NT2/D1 (cell line): ENCODE measurements at regions not wholly inside any gene's neighbourhood (a gene's known extent, or its start where the extent isn't known, plus 50 kb on each side); places are given as distances from the start of the nearest gene placed in this dataset.

Experiments
- DNase-seq: peaks from one replicate; pipeline ENCODE4 v3.0.0-alpha.2; 2011; ENCODE audit warnings: low read depth, low spot score
- H3K27me3 ChIP-seq: 2 replicates; pipeline ENCODE4 v1.6.0; 2011; ENCODE audit warnings: mild to moderate bottlenecking; ENCODE audit not compliant: insufficient read length, insufficient read depth
- H3K36me3 ChIP-seq: 2 replicates; pipeline ENCODE4 v1.6.1; 2011; ENCODE audit warnings: mild to moderate bottlenecking, low read length, mixed read lengths; ENCODE audit not compliant: insufficient read depth, insufficient read length
- H3K4me1 ChIP-seq: 2 replicates; pipeline ENCODE4 v1.5.1; 2011; ENCODE audit not compliant: insufficient read depth, insufficient read length
- H3K4me3 ChIP-seq: 2 replicates; pipeline ENCODE4 v1.5.1; 2011; ENCODE audit warnings: low read depth; ENCODE audit not compliant: insufficient read length
- H3K9ac ChIP-seq: 2 replicates; pipeline ENCODE4 v1.6.0; 2011; ENCODE audit warnings: low read depth; ENCODE audit not compliant: insufficient read length
- H3K9me3 ChIP-seq: 2 replicates; pipeline ENCODE4 v1.5.1; 2011; ENCODE audit warnings: mild to moderate bottlenecking, low read length; ENCODE audit not compliant: insufficient read depth
- SUZ12 ChIP-seq: IDR thresholded peaks from 2 replicates; pipeline ENCODE4 v1.6.1; 2011; ENCODE audit not compliant: insufficient read length, insufficient read depth; ENCODE audit errors: extremely low read depth
- YY1 ChIP-seq: IDR thresholded peaks from 2 replicates; pipeline ENCODE4 v1.6.1; 2011; ENCODE audit not compliant: insufficient read length, insufficient read depth
- ZNF274 ChIP-seq: IDR thresholded peaks from 2 replicates; pipeline ENCODE4 v1.6.1; 2011; ENCODE audit warnings: mild to moderate bottlenecking, low read depth, low read length

- Histone ChIP-seq H3K27me3 (no peaks in the 10 kb centered on the region), H3K4me3 (no peak overlapping the region), H3K36me3 (no peaks in the 10 kb centered on the region), H3K4me1 (peaks cover 4% of the 10 kb centered on the region), H3K9me3 (no peaks in the 10 kb centered on the region), H3K9ac (no peak overlapping the region)
- no peak for DNase-seq
- TF ChIP-seq YY1 (no peak), SUZ12 (no peak), ZNF274 (no peak)
These were observed 215.3 kb upstream of the CSF3R start for GRCh38 chr1:36697836-36698605.

- Histone ChIP-seq H3K4me1 (peaks cover 4% of the 10 kb centered on the region), H3K9me3 (no peaks in the 10 kb centered on the region), H3K27me3 (peaks cover 6% of the 10 kb centered on the region), H3K36me3 (no peaks in the 10 kb centered on the region), H3K9ac (no peak overlapping the region), H3K4me3 (no peak overlapping the region)
- no peak for TF ChIP-seq ZNF274
- TF ChIP-seq SUZ12 = no peak
- TF ChIP-seq YY1 = no peak
- no peak for DNase-seq
These were observed 213.7 kb upstream of the CSF3R start for GRCh38 chr1:36696261-36696940.

- Histone ChIP-seq H3K9ac (no peak overlapping the region), H3K4me1 (no peaks in the 10 kb centered on the region), H3K27me3 (peaks cover 10% of the 10 kb centered on the region), H3K36me3 (no peaks in the 10 kb centered on the region), H3K4me3 (no peak overlapping the region), H3K9me3 (no peaks in the 10 kb centered on the region)
- no peak for DNase-seq
- no peak for TF ChIP-seq SUZ12
- no peak for TF ChIP-seq YY1
- no peak for TF ChIP-seq ZNF274
These were observed 210.9 kb upstream of the CSF3R start for GRCh38 chr1:36693603-36694002.

GRCh38 chr1:36693161-36693525 lies 210.4 kb upstream of the CSF3R start:
- Histone ChIP-seq H3K36me3 (no peaks in the 10 kb centered on the region), H3K4me3 (no peak overlapping the region), H3K9me3 (no peaks in the 10 kb centered on the region), H3K9ac (no peak overlapping the region), H3K27me3 (peaks cover 10% of the 10 kb centered on the region), H3K4me1 (no peaks in the 10 kb centered on the region)
- no peak for TF ChIP-seq ZNF274
- no peak for DNase-seq

- Histone ChIP-seq H3K36me3 (no peaks in the 10 kb centered on the region), H3K27me3 (peaks cover 10% of the 10 kb centered on the region), H3K4me3 (no peak overlapping the region), H3K4me1 (no peaks in the 10 kb centered on the region), H3K9ac (no peak overlapping the region), H3K9me3 (no peaks in the 10 kb centered on the region)
- DNase-seq = no peak
- TF ChIP-seq YY1 = no peak
- no peak for TF ChIP-seq SUZ12
- no peak for TF ChIP-seq ZNF274
These were observed 209.9 kb upstream of the CSF3R start for GRCh38 chr1:36692465-36693160.

- H3K9me3 ChIP-seq = no peaks in the 10 kb centered on the region
- DNase-seq = no peak
- H3K4me1 ChIP-seq = no peaks in the 10 kb centered on the region
- no peak overlapping the region for H3K4me3 ChIP-seq
- H3K27me3 ChIP-seq = peaks cover 10% of the 10 kb centered on the region
- H3K36me3 ChIP-seq = no peaks in the 10 kb centered on the region
- no peak overlapping the region for H3K9ac ChIP-seq
- no peak for TF ChIP-seq YY1
- no peak for TF ChIP-seq ZNF274
- TF ChIP-seq SUZ12 = no peak
These were observed 208.7 kb upstream of the CSF3R start for GRCh38 chr1:36691374-36691773.

- Histone ChIP-seq H3K4me3 (no peak overlapping the region), H3K27me3 (peaks cover 10% of the 10 kb centered on the region), H3K9ac (no peak overlapping the region), H3K9me3 (no peaks in the 10 kb centered on the region), H3K4me1 (no peaks in the 10 kb centered on the region), H3K36me3 (no peaks in the 10 kb centered on the region)
- no peak for TF ChIP-seq ZNF274
- TF ChIP-seq YY1 = no peak
- TF ChIP-seq SUZ12 = no peak
- DNase-seq = no peak
These were observed 207.3 kb upstream of the CSF3R start for GRCh38 chr1:36689992-36690391.
